Right atrium auricular region (tissue), 2 donors: ENCODE measurements at regions not wholly inside any gene's neighbourhood (a gene's known extent, or its start where the extent isn't known, plus 50 kb on each side); places are given as distances from the start of the nearest gene placed in this dataset.

ENCODE experiments used
- DNase-seq: peaks from one replicate; pipeline ENCODE4 v3.0.0-alpha.2; 2019; ENCODE audit warnings: low spot score
- H3K27ac ChIP-seq, 2 donors: fragments of 200-600 bp; sonication (generic); 1 replicate in 1 of 2; 2 replicates in 1 of 2; pipeline ENCODE4 v1.5.1; 2016 to 2019
- H3K27me3 ChIP-seq, 2 donors: fragments of 200-600 bp; sonication (generic); one replicate each; pipeline versions ENCODE4 v1.5.1 to v1.6.0; 2017 to 2019
- H3K36me3 ChIP-seq: fragments of 200-600 bp; sonication (generic); one replicate; pipeline ENCODE4 v1.5.1; 2016
- H3K4me1 ChIP-seq, 2 donors: fragments of 200-600 bp; sonication (generic); one replicate each; pipeline versions ENCODE4 v1.5.1 to v1.6.0; 2017 to 2019
- H3K4me3 ChIP-seq, 2 donors: fragments of 200-600 bp; sonication (generic); 1 replicate in 1 of 2; 2 replicates in 1 of 2; pipeline ENCODE4 v1.5.1; 2017 to 2019; ENCODE audit warnings: mild to moderate bottlenecking in 1 of 2, moderate library complexity in 1 of 2
- H3K9me3 ChIP-seq, 2 donors: fragments of 200-600 bp; sonication (generic); one replicate each; pipeline ENCODE4 v1.5.1; 2019
- TF ChIP-seq, protein P1 (sequence below), 2 donors: fragments of 200-600 bp; sonication (generic); IDR thresholded peaks; one replicate each; pipeline ENCODE4 v1.5.1; 2019; ENCODE audit warnings: antibody characterized with exemption in 2 of 2

DNA sequence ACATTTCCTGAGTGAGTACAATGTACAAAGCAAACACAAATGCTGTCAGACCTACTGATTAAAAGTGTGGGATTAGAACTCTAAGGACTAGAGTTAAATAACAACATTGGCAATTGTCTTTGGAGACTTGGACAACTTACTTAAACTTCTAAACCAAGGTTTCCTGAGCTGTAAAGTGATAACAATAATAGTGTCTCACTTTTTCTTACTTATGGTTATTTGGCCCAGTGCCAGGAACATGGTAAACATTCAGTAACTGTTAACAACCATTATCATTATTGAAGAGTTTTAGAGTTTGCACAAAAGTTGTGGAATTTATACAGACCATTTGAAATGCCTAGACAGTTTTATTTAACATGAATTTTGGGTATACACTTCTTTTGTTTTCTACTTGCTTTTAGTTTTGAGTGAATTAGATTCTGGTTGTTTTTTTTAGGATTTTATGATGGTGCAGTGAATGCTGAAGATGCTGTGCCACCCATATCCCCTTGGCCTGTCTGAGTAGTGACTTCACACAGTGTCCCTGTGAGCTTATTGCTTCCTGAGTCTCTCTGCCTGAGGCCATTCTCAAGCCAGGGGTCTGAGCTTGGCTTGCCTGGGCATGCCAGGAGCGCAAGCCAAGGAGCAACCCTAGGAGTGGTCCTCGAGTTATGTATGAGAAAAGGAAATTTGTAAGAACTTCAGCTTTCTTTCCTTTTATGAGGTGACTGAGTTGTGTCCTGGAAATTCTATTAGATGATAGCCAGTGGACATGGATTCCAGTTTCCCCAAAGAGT is 932.8 kb downstream of the TTLL7 start:
- TF ChIP-seq, protein P1, sequence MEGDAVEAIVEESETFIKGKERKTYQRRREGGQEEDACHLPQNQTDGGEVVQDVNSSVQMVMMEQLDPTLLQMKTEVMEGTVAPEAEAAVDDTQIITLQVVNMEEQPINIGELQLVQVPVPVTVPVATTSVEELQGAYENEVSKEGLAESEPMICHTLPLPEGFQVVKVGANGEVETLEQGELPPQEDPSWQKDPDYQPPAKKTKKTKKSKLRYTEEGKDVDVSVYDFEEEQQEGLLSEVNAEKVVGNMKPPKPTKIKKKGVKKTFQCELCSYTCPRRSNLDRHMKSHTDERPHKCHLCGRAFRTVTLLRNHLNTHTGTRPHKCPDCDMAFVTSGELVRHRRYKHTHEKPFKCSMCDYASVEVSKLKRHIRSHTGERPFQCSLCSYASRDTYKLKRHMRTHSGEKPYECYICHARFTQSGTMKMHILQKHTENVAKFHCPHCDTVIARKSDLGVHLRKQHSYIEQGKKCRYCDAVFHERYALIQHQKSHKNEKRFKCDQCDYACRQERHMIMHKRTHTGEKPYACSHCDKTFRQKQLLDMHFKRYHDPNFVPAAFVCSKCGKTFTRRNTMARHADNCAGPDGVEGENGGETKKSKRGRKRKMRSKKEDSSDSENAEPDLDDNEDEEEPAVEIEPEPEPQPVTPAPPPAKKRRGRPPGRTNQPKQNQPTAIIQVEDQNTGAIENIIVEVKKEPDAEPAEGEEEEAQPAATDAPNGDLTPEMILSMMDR (IDR thresholded peaks at IDR 0.05), result no peak
- no peaks in the 10 kb centered on the region for H3K27me3 ChIP-seq
- no peak overlapping the region for H3K4me3 ChIP-seq
- no peak for DNase-seq
- no peaks in the 10 kb centered on the region for H3K36me3 ChIP-seq
- no peaks in the 10 kb centered on the region for H3K9me3 ChIP-seq
- H3K27ac ChIP-seq, result no peak overlapping the region
- no peaks in the 10 kb centered on the region for H3K4me1 ChIP-seq

GRCh38 chr1:83064589-83065242 is 934.2 kb downstream of the TTLL7 start:
- H3K36me3 ChIP-seq, result no peaks in the 10 kb centered on the region
- no peaks in the 10 kb centered on the region for H3K4me1 ChIP-seq
- TF ChIP-seq, protein P1 (IDR thresholded peaks at IDR 0.05), result no peak
- no peak overlapping the region for H3K4me3 ChIP-seq
- no peak for DNase-seq
- no peaks in the 10 kb centered on the region for H3K9me3 ChIP-seq
- no peaks in the 10 kb centered on the region for H3K27me3 ChIP-seq
- H3K27ac ChIP-seq, result no peak overlapping the region

- Histone ChIP-seq H3K27ac (no peak overlapping the region), H3K4me1 (no peaks in the 10 kb centered on the region), H3K36me3 (no peaks in the 10 kb centered on the region), H3K27me3 (no peaks in the 10 kb centered on the region), H3K4me3 (no peak overlapping the region), H3K9me3 (no peaks in the 10 kb centered on the region)
- TF ChIP-seq, protein P1 (IDR thresholded peaks at IDR 0.05), result no peak
- no peak for DNase-seq
These were observed 938.1 kb downstream of the TTLL7 start for GRCh38 chr1:83060651-83061390.

- Histone ChIP-seq H3K4me1 (no peaks in the 10 kb centered on the region), H3K36me3 (no peaks in the 10 kb centered on the region), H3K27me3 (no peaks in the 10 kb centered on the region), H3K27ac (no peak overlapping the region), H3K9me3 (no peaks in the 10 kb centered on the region), H3K4me3 (no peak overlapping the region)
- DNase-seq, result no peak
- TF ChIP-seq, protein P1 (IDR thresholded peaks at IDR 0.05), result no peak
These were observed 938.7 kb downstream of the TTLL7 start for GRCh38 chr1:83060221-83060620.

- H3K27ac ChIP-seq, result no peak overlapping the region
- no peaks in the 10 kb centered on the region for H3K4me1 ChIP-seq
- no peak for DNase-seq
- H3K36me3 ChIP-seq, result no peaks in the 10 kb centered on the region
- no peaks in the 10 kb centered on the region for H3K27me3 ChIP-seq
- no peaks in the 10 kb centered on the region for H3K9me3 ChIP-seq
- TF ChIP-seq, protein P1 (IDR thresholded peaks at IDR 0.05), result no peak
- H3K4me3 ChIP-seq, result no peak overlapping the region
These were observed 940.6 kb downstream of the TTLL7 start for GRCh38 chr1:83058327-83058726.
